Tongue (tissue), 1 donor: ENCODE measurements at regions not wholly inside any gene's neighbourhood (a gene's known extent, or its start where the extent isn't known, plus 50 kb on each side); places are given as distances from the start of the nearest gene placed in this dataset.

ENCODE experiments used
- DNase-seq: peaks from one replicate; pipeline ENCODE4 v3.0.0-alpha.2; 2015

- DNase-seq, result no peak
These were observed 231.3 kb upstream of the B3GAT1 start for GRCh38 chr11:134643115-134644012.

- no peak for DNase-seq
These were observed 230.2 kb upstream of the B3GAT1 start for GRCh38 chr11:134642206-134642605.

- no peak for DNase-seq
These were observed 229.2 kb upstream of the B3GAT1 start for GRCh38 chr11:134640971-134641968.

GRCh38 chr11:134640536-134640935 is 228.5 kb upstream of the B3GAT1 start:
- DNase-seq, result no peak

GRCh38 chr11:134639586-134640330 is 227.7 kb upstream of the B3GAT1 start:
- DNase-seq, result peak; percentile 10

- DNase-seq, result peak; percentile 24
These were observed 226.9 kb upstream of the B3GAT1 start for GRCh38 chr11:134638796-134639430.

GRCh38 chr11:134637091-134638015 is 225.3 kb upstream of the B3GAT1 start:
- DNase-seq, result no peak

- no peak for DNase-seq
These were observed 224.0 kb upstream of the B3GAT1 start for GRCh38 chr11:134636071-134636470.

GRCh38 chr11:134634897-134635831 is 223.1 kb upstream of the B3GAT1 start:
- DNase-seq, result peak; percentile 24

- DNase-seq, result no peak
These were observed 221.2 kb upstream of the B3GAT1 start for GRCh38 chr11:134633276-134633675.

GRCh38 chr11:134632347-134633119 is 220.5 kb upstream of the B3GAT1 start:
- no peak for DNase-seq

- DNase-seq, result no peak
These were observed 218.8 kb upstream of the B3GAT1 start for GRCh38 chr11:134630861-134631260.

GRCh38 chr11:134628426-134628825 is 216.4 kb upstream of the B3GAT1 start:
- DNase-seq, result no peak

GRCh38 chr11:134626032-134626431 is 214.0 kb upstream of the B3GAT1 start:
- DNase-seq, result no peak

GRCh38 chr11:134625631-134626030 is 213.6 kb upstream of the B3GAT1 start:
- DNase-seq, result no peak

GRCh38 chr11:134625151-134625550 is 213.1 kb upstream of the B3GAT1 start:
- no peak for DNase-seq

- DNase-seq, result no peak
These were observed 212.3 kb upstream of the B3GAT1 start for GRCh38 chr11:134624166-134624920.

- DNase-seq, result no peak
These were observed 211.7 kb upstream of the B3GAT1 start for GRCh38 chr11:134623711-134624110.
